ENCODE measurements at regions not wholly inside any gene's neighbourhood (a gene's known extent, or its start where the extent isn't known, plus 50 kb on each side); places are given as distances from the start of the nearest gene placed in this dataset.

- no peak for TF ChIP-seq CTCF (IDR thresholded peaks at IDR 0.05)
- no peak for TF ChIP-seq JAZF1 (CRISPR knock-in tag; IDR thresholded peaks at IDR 0.05)
- no peak for TF ChIP-seq TEAD4 (CRISPR knock-in tag; IDR thresholded peaks at IDR 0.05)
- TF ChIP-seq SMAD3 (CRISPR knock-in tag; IDR thresholded peaks at IDR 0.05; ENCODE audit: borderline replicate concordance) = no peak
- no peak for TF ChIP-seq NR3C1 (CRISPR knock-in tag; conservative IDR thresholded peaks at IDR 0.05; ENCODE audit: low read depth)
- no peak for TF ChIP-seq ZBTB21 (CRISPR knock-in tag; IDR thresholded peaks at IDR 0.05; ENCODE audit: borderline replicate concordance)
- TF ChIP-seq SP1 (CRISPR knock-in tag; conservative IDR thresholded peaks at IDR 0.05) = no peak
- no peak for TF ChIP-seq MAX (CRISPR knock-in tag; IDR thresholded peaks at IDR 0.05)
- TF ChIP-seq MLX (CRISPR knock-in tag; IDR thresholded peaks at IDR 0.05) = no peak
- TF ChIP-seq ATF1 (CRISPR knock-in tag; IDR thresholded peaks at IDR 0.05) = no peak
- TF ChIP-seq NR1H2 (CRISPR knock-in tag; IDR thresholded peaks at IDR 0.05) = no peak
- no peak for TF ChIP-seq ATF2 (CRISPR knock-in tag; IDR thresholded peaks at IDR 0.05; ENCODE audit: borderline replicate concordance, low read depth)
- TF ChIP-seq USF1 (CRISPR knock-in tag; IDR thresholded peaks at IDR 0.05) = no peak
Observed at GRCh38 chr7:131773413-131773812, 217.0 kb upstream of the PODXL start.
